SK-N-SH (cell line): ENCODE measurements at regions not wholly inside any gene's neighbourhood (a gene's known extent, or its start where the extent isn't known, plus 50 kb on each side); places are given as distances from the start of the nearest gene placed in this dataset.

ENCODE experiments used
- CTCF ChIA-PET: fragments of 300-600, 350-600 bp; formaldehyde crosslinking; extraction: SDS; loops from one replicate; lab custom pipeline; 2021; lab: Yijun Ruan, JAX
- POLR2A ChIA-PET: fragments of 350-600 bp; sonication (Branson Sonifier 250); formaldehyde crosslinking; extraction: SDS; loops from one replicate; lab custom pipeline; 2020; ENCODE audit warnings: antibody characterized with exemption, inconsistent platforms; lab: Yijun Ruan, JAX
- DNase-seq: peaks from one replicate; pipeline ENCODE4 v3.0.0; 2012
- H2AFZ ChIP-seq: fragments of 200-600 bp; sonication (generic); 2 replicates; pipeline ENCODE4 v1.8.1; 2016; ENCODE audit warnings: antibody characterized with exemption, mild to moderate bottlenecking, low read depth
- H3F3A ChIP-seq: fragments of 200-600 bp; sonication (generic); replicated peaks from 2 replicates; pipeline ENCODE3; 2016; ENCODE audit warnings: antibody characterized with exemption, mild to moderate bottlenecking; ENCODE audit not compliant: insufficient read depth
- H3K27ac ChIP-seq, 2 experiments: fragments of 200-500 bp in 1 of 2; fragments of 200-600 bp in 1 of 2; sonication (Bioruptor generic) in 1 of 2; sonication (generic), shearing (Covaris generic) in 1 of 2; 2 replicates each; pipeline versions ENCODE4 v1.5.1 to v1.6.1; 2014 to 2016; ENCODE audit warnings: low read depth in 2 of 2, inconsistent platforms in 1 of 2, low read length in 1 of 2, mild to moderate bottlenecking in 1 of 2, mixed read lengths in 1 of 2
- H3K27me3 ChIP-seq: fragments of 200-600 bp; sonication (generic), shearing (Covaris generic); 2 replicates; pipeline ENCODE4 v1.6.1; 2016; ENCODE audit warnings: mixed run types; ENCODE audit not compliant: insufficient read depth
- H3K36me3 ChIP-seq, 2 experiments: fragments of 200-500 bp in 1 of 2; fragments of 200-600 bp in 1 of 2; sonication (Bioruptor generic) in 1 of 2; sonication (generic) in 1 of 2; replicated peaks in 1 of 2; 2 replicates each; pipeline versions ENCODE3 to v1.5.1; 2014 to 2016; ENCODE audit warnings: low read length in 1 of 2, mild to moderate bottlenecking in 1 of 2; ENCODE audit not compliant: insufficient read depth in 2 of 2, control insufficient read depth in 1 of 2
- H3K4me1 ChIP-seq, 2 experiments: fragments of 200-500 bp in 1 of 2; fragments of 200-600 bp in 1 of 2; sonication (Bioruptor generic) in 1 of 2; sonication (generic), shearing (Covaris generic) in 1 of 2; 2 replicates each; pipeline versions ENCODE4 v1.5.1 to v1.6.1; 2014 to 2016; ENCODE audit warnings: low read depth in 1 of 2, low read length in 1 of 2, mixed run types in 1 of 2; ENCODE audit not compliant: insufficient read depth in 2 of 2, control insufficient read depth in 1 of 2
- H3K4me2 ChIP-seq: fragments of 200-600 bp; sonication (generic), shearing (Covaris generic); 2 replicates; pipeline ENCODE4 v1.6.1; 2017; ENCODE audit warnings: mixed run types
- H3K4me3 ChIP-seq, 2 experiments: fragments of 200-500 bp in 1 of 2; fragments of 200-600 bp in 1 of 2; sonication (Bioruptor generic) in 1 of 2; sonication (generic), shearing (Covaris generic) in 1 of 2; 2 replicates each; pipeline versions ENCODE4 v1.5.1 to v1.8.1; 2014 to 2016; ENCODE audit warnings: low read depth in 2 of 2, inconsistent platforms in 1 of 2, low read length in 1 of 2, mild to moderate bottlenecking in 1 of 2, mixed read lengths in 1 of 2, moderate library complexity in 1 of 2
- H3K79me2 ChIP-seq: fragments of 200-600 bp; sonication (generic); 2 replicates; pipeline ENCODE4 v1.8.1; 2017; ENCODE audit warnings: mild to moderate bottlenecking; ENCODE audit not compliant: insufficient read depth
- H3K9ac ChIP-seq: fragments of 200-600 bp; sonication (generic); 2 replicates; pipeline ENCODE4 v1.6.1; 2017; ENCODE audit warnings: mixed run types
- H3K9me2 ChIP-seq: fragments of 200-600 bp; sonication (generic); 2 replicates; pipeline ENCODE4 v1.6.1; 2017; ENCODE audit warnings: mixed run types
- H3K9me3 ChIP-seq: fragments of 200-600 bp; sonication (generic); 2 replicates; pipeline ENCODE4 v1.6.1; 2017; ENCODE audit warnings: mixed run types, mild to moderate bottlenecking, moderate library complexity
- H4K20me1 ChIP-seq: fragments of 200-600 bp; sonication (generic); 2 replicates; pipeline ENCODE4 v1.6.1; 2017; ENCODE audit warnings: mild to moderate bottlenecking, mixed run types; ENCODE audit not compliant: insufficient read depth
- CHD2 ChIP-seq: fragments of 150-350 bp; IDR thresholded peaks from 2 replicates; pipeline ENCODE4 v1.6.1; 2018; ENCODE audit warnings: low read length; ENCODE audit not compliant: partially characterized antibody
- CTCF ChIP-seq: fragments of 200-600 bp; sonication (generic); IDR thresholded peaks from 2 replicates; pipeline ENCODE4 v1.6.1; 2017; ENCODE audit warnings: antibody characterized with exemption, mild to moderate bottlenecking, moderate library complexity
- FOXJ3 ChIP-seq: sonication (generic); formaldehyde crosslinking; IDR thresholded peaks from 2 replicates; pipeline ENCODE4 v1.5.1; 2020; ENCODE audit warnings: mild to moderate bottlenecking, missing genetic modification reagents
- GABPA ChIP-seq: IDR thresholded peaks from 2 replicates; pipeline ENCODE4 v1.4.0; 2012; ENCODE audit warnings: low read depth, mild to moderate bottlenecking
- IRF3 ChIP-seq: fragments of 150-350 bp; IDR thresholded peaks from 2 replicates; pipeline ENCODE4 v1.6.1; 2016; ENCODE audit warnings: mild to moderate bottlenecking, low read depth, low read length
- JUND ChIP-seq: IDR thresholded peaks from 2 replicates; pipeline ENCODE4 v1.4.0; 2012
- YY1 ChIP-seq: IDR thresholded peaks from 2 replicates; pipeline ENCODE4 v1.4.0; 2012; ENCODE audit warnings: low read depth, mild to moderate bottlenecking
- WGBS: methylation state at CpG from one replicate; pipeline ENCODE4 v1.1.6; 2017; ENCODE audit warnings: low lambda C conversion rate; 5-methylcytosine and 5-hydroxymethylcytosine counted together
- TF ChIP-seq, protein P1 (sequence below): IDR thresholded peaks from 2 replicates; pipeline ENCODE4 v1.6.1; 2012; ENCODE audit warnings: mild to moderate bottlenecking, low read depth, low read length, moderate library complexity
- TF ChIP-seq, protein P2 (sequence below): IDR thresholded peaks from 2 replicates; pipeline ENCODE4 v1.4.0; 2012; ENCODE audit warnings: low read depth, borderline replicate concordance

GRCh38 chr7:144995495-144995894 is 159.6 kb upstream of the TPK1 start:
- Histone ChIP-seq H3K9me2 (0 out of 2 replicates have a peak, but pooled peaks cover 5% of the 10 kb centered on the region), H3K4me1 (no peaks in the 10 kb centered on the region), H3K27ac (no peak overlapping the region), H3K79me2 (no peaks in the 10 kb centered on the region), H3K36me3 (no peaks in the 10 kb centered on the region), H3K27me3 (no peaks in the 10 kb centered on the region), H2AFZ (no peak overlapping the region), H3K4me2 (no peak overlapping the region), H3K9me3 (peaks cover 19% of the 10 kb centered on the region; the same call in 1 of the 2 replicates), H3K4me3 (no peak overlapping the region), H3K9ac (no peak overlapping the region), H3F3A (no peaks in the 10 kb centered on the region), H4K20me1 (no peaks in the 10 kb centered on the region)
- no peak for DNase-seq
- ChIA-PET CTCF (interaction anchor here (0.6 to 0.7 kb wide), 2 partner anchors 184 to 658 kb away, joined by 3 read pairs; no protein-coding TSS in a partner anchor), POLR2A (no interaction called here)
- TF ChIP-seq JUND (no peak), CHD2 (no peak), CTCF (no peak), GABPA (no peak), IRF3 (no peak), FOXJ3 (no peak), YY1 (no peak)
- TF ChIP-seq, protein P1, sequence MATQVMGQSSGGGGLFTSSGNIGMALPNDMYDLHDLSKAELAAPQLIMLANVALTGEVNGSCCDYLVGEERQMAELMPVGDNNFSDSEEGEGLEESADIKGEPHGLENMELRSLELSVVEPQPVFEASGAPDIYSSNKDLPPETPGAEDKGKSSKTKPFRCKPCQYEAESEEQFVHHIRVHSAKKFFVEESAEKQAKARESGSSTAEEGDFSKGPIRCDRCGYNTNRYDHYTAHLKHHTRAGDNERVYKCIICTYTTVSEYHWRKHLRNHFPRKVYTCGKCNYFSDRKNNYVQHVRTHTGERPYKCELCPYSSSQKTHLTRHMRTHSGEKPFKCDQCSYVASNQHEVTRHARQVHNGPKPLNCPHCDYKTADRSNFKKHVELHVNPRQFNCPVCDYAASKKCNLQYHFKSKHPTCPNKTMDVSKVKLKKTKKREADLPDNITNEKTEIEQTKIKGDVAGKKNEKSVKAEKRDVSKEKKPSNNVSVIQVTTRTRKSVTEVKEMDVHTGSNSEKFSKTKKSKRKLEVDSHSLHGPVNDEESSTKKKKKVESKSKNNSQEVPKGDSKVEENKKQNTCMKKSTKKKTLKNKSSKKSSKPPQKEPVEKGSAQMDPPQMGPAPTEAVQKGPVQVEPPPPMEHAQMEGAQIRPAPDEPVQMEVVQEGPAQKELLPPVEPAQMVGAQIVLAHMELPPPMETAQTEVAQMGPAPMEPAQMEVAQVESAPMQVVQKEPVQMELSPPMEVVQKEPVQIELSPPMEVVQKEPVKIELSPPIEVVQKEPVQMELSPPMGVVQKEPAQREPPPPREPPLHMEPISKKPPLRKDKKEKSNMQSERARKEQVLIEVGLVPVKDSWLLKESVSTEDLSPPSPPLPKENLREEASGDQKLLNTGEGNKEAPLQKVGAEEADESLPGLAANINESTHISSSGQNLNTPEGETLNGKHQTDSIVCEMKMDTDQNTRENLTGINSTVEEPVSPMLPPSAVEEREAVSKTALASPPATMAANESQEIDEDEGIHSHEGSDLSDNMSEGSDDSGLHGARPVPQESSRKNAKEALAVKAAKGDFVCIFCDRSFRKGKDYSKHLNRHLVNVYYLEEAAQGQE = no peak
- TF ChIP-seq, protein P2, sequence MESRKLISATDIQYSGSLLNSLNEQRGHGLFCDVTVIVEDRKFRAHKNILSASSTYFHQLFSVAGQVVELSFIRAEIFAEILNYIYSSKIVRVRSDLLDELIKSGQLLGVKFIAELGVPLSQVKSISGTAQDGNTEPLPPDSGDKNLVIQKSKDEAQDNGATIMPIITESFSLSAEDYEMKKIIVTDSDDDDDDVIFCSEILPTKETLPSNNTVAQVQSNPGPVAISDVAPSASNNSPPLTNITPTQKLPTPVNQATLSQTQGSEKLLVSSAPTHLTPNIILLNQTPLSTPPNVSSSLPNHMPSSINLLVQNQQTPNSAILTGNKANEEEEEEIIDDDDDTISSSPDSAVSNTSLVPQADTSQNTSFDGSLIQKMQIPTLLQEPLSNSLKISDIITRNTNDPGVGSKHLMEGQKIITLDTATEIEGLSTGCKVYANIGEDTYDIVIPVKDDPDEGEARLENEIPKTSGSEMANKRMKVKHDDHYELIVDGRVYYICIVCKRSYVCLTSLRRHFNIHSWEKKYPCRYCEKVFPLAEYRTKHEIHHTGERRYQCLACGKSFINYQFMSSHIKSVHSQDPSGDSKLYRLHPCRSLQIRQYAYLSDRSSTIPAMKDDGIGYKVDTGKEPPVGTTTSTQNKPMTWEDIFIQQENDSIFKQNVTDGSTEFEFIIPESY = no peak
- 42% methylated on average over 2 of the region's 2 CpGs for WGBS
